Skeletal muscle satellite cell (primary cell): ENCODE measurements at regions not wholly inside any gene's neighbourhood (a gene's known extent, or its start where the extent isn't known, plus 50 kb on each side); places are given as distances from the start of the nearest gene placed in this dataset.

Experiments used
- H3K27me3 ChIP-seq: 2 replicates; pipeline ENCODE4 v1.7.0; 2013; ENCODE audit warnings: low read length; ENCODE audit not compliant: control insufficient read depth, insufficient read depth
- H3K36me3 ChIP-seq: 2 replicates; pipeline ENCODE4 v1.7.0; 2013; ENCODE audit warnings: mild to moderate bottlenecking, control low read depth, low read length; ENCODE audit not compliant: insufficient read depth
- H3K4me1 ChIP-seq: 2 replicates; pipeline ENCODE4 v1.7.0; 2013; ENCODE audit warnings: low read length; ENCODE audit not compliant: control insufficient read depth, insufficient read depth
- H3K4me2 ChIP-seq: 2 replicates; pipeline ENCODE4 v1.7.0; 2013; ENCODE audit warnings: mild to moderate bottlenecking, low read length
- H3K4me3 ChIP-seq: 2 replicates; pipeline ENCODE4 v1.7.0; 2013; ENCODE audit warnings: low read length
- H3K9ac ChIP-seq: 2 replicates; pipeline ENCODE4 v1.7.0; 2013; ENCODE audit warnings: mild to moderate bottlenecking, low read depth, low read length, moderate library complexity
- H3K9me3 ChIP-seq: replicated peaks from 2 replicates; pipeline ENCODE4 v1.7.0; 2013; ENCODE audit warnings: mild to moderate bottlenecking, control low read depth, low read length
- small RNA-seq: library from RNA; depleted of rRNA; stranded (forward); fragments of <200 nt; gene quantifications from one replicate; pipeline ENCODE3, GENCODE V24; 2012

DNA sequence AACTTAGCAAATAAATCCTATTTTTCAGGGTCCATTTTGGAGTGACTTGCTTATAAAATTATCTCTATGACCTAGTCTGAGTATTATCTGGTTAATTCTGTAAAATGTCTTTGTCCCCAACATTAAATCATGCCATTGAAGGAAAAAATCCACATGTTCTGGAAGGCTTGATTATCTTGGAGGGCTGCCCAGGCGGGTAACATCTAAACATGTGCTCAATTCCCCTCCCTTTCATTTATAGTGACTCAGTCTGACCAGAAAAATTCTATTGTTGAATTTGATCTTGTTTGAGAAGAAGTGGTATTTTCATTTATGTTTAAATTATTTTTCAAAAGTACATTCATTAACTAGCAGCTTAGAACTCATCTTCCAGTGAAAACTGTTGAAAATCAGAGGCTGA lies 55.4 kb upstream of the SLC10A7 start:
- Histone ChIP-seq H3K9me3 (no peaks in the 10 kb centered on the region), H3K36me3 (no peaks in the 10 kb centered on the region), H3K27me3 (no peaks in the 10 kb centered on the region), H3K4me2 (no peak overlapping the region), H3K4me3 (no peak overlapping the region), H3K9ac (no peak overlapping the region), H3K4me1 (peaks cover 8% of the 10 kb centered on the region)

DNA sequence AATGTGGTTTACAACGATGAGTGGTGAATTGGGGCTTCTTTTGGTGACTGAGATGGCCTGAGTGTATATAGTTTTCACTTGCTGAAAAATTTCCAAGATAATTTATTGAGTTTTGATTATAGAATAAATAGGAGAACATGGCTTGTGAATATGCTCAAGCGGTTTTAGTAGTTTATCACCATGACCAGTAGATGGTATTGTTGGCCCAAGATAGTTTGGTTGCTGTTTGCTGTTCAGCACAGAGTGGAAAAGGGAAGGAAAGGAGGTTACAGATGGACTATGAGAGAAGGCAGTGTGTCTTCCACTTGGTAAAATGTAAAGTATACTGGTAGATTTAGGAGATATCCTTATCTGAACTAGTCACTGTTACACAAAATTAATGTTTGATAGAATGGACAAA lies 55.8 kb upstream of the POU4F2 start:
- Histone ChIP-seq H3K4me3 (no peak overlapping the region), H3K9me3 (no peaks in the 10 kb centered on the region), H3K4me1 (peaks cover 3% of the 10 kb centered on the region), H3K9ac (no peak overlapping the region), H3K27me3 (no peaks in the 10 kb centered on the region), H3K4me2 (no peak overlapping the region), H3K36me3 (no peaks in the 10 kb centered on the region)

DNA sequence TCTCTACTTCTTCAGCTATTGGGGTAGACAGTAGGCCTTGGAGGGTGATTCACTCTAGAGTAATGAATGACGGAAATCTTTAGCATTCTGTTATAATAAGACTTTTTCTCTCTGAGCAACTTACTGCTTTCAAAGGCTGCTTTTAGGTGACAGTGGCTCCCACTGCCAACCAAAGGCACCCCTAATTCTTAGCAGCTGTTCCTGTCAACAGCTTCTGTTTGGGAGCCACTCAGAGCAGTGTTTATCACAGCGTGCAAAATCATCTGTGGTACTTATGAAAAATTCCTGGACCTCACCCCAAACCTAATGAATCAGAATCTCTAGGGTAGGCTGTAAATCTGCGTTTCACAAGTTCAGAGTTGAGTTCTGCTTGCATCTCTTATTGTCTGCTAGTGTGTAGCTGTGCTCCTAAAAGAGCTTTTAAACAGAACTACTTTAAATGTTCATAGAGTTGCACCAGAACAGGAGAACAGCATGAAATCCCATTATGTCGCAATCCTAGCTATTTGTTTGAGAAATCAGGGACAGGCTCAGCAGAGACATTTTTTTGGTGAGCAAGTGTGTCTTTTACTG lies 52.8 kb upstream of the POU4F2 start:
- Histone ChIP-seq H3K4me3 (no peak overlapping the region), H3K9ac (no peak overlapping the region), H3K36me3 (no peaks in the 10 kb centered on the region), H3K4me2 (peak overlapping the region; percentile 61), H3K4me1 (peaks cover 3% of the 10 kb centered on the region), H3K9me3 (no peaks in the 10 kb centered on the region), H3K27me3 (no peaks in the 10 kb centered on the region)

Small RNAs in the stretch of these regions (small RNA-seq; reads per million reads assigned to genes)
- 5.8 reads per million, percentile 87 among the genes with 10 or more reads in this experiment for gene RNU1-44P
